Stimulated activated CD8-positive, alpha-beta memory T cell treated with anti-CD3 and anti-CD28 coated beads, Interleukin-2, amount 100 ng/mL, for 48 hours (primary cell): ENCODE measurements at regions not wholly inside any gene's neighbourhood (a gene's known extent, or its start where the extent isn't known, plus 50 kb on each side); places are given as distances from the start of the nearest gene placed in this dataset.

Experiments
- DNase-seq, 2 donors: peaks; one replicate each; pipeline ENCODE4 v3.0.0-alpha.2; 2020; ENCODE audit warnings: low read depth in 2 of 2

DNA sequence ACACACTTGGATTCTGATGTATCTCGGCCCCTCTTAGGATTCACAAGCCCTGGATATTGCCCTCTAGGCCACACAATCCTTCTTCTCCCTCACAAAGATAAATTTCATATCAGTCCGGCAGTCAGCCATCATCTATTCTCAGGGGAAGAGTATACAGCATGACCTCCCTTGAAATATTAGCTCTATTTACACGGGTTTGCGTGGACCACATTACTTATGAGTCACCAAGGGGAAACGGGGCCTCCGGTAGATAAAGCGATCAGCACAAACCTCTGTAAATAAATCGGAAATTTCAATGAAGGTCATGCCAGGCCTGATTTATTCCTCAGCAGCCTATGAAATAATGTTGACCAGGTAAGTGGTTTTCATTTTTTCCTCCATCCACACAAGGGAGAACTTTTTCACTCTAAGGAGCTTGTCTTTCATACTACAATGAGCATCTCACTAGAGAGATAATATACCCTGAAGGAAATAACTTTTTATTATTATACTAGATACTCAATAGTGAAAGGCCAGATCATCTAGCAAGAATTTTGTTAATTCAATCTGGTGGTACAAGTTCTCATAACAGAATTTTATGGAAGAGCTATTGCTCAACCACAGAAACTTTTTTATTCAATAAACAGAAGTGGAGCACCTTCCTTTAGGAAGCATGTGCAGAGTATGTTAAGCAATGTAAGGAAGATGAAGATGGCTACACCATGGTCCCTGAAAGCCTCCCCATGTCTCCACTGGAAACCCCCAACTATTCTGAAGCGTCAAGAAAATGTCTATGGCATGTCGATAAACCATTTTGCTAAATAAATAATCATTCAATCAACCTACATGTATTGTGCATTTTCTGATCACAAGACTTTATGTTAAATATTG is 125.2 kb upstream of the PIK3C3 start:
- DNase-seq: no peak

DNA sequence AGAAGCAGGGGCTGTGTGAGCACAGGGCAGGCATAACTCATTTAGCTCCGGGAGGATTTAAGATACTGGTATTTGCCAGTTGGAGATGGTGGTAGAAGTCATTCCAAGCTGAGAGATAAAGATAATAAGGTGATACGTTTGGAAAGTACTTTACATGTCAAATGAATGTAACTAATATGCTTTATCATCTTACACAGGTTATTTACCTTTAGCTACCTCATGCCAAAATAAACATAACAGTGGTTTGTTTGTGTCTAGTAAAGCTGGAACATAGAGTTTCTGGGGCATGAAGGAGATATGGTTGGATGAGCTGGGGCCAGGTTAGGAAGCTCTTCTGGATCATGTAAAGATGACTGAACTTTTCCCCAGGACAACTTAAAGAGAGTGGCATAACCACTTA is 126.9 kb upstream of the PIK3C3 start:
- no peak for DNase-seq

- DNase-seq: no peak
Measured at GRCh38 chr18:41820784-41821183, 134.2 kb upstream of the PIK3C3 start.

DNA sequence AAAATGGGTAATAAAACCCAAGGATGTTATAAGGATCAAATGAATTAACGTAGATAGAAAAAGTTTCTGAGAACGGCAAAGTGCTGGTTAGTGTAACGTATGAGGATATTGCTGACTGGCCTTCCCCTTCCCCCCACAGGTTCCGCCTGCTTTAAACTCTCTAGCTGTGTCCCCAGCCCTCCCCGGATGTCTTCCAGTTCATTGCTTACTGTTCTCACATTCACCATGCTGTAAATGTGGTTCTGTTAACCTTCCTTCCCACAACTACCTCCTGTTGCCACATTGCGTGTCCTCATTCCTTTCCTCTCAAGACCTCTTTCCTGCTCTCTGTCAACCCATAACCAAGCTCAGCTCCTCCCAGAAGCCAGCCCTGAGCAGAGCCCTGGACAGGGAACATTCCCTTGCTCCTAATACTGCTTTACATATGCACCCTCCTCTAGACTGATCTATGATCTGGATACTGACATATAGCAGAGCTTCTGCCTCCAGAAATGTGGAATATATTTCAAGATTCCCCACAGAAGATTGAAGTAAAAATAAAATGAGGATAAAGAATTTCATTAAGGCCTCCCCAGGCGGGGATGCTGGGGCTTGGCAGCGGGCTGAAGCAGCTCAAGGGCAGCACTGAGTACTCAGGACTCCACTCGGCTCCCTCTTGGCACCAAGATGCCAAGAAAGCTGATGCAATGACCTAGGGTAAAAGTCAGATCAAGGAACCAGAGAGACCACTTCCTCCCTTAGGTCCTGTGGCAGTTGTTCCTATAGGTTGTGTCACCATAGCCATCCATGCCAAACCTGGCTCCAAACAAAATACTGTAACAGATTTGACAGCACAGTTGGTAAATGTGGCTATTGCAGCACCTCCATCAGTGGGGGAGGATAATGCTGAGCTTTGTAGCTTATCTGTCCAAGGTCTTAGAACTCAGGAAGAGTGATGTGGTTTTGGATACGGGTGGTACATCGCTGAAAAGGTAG is 136.4 kb upstream of the PIK3C3 start:
- DNase-seq: no peak

GRCh38 chr18:41814651-41815050 is 140.4 kb upstream of the PIK3C3 start:
- DNase-seq: no peak

- DNase-seq: no peak
Measured at GRCh38 chr18:41809652-41810051, 145.4 kb upstream of the PIK3C3 start.

DNA sequence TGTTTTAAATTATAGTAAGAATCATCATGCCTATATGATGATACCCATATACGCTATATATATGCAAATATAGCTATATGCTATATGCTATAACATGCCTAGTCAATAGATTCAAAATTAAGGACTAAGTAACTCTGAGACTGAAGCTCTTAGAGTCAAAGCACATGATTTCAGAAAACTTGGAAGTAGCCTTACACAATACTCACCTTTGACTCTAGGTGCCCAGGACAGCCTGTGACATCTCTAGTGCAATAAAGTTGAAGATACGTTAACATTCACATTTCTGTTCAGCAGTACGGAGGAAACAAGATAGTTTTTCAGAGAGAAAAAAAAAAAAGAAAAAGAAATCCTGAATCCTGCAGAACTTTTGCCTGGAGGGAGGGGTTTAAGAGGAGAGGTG is 149.7 kb upstream of the PIK3C3 start:
- DNase-seq: no peak

GRCh38 chr18:41798879-41799278 is 156.2 kb upstream of the PIK3C3 start:
- no peak for DNase-seq

GRCh38 chr18:41790687-41791086 is 164.3 kb upstream of the PIK3C3 start:
- DNase-seq: no peak

- no peak for DNase-seq
Measured at GRCh38 chr18:41789001-41789400, 166.0 kb upstream of the PIK3C3 start.

- no peak for DNase-seq
Measured at GRCh38 chr18:41783879-41784278, 171.2 kb upstream of the PIK3C3 start.

- no peak for DNase-seq
Measured at GRCh38 chr18:41783065-41783818, 171.8 kb upstream of the PIK3C3 start.

DNA sequence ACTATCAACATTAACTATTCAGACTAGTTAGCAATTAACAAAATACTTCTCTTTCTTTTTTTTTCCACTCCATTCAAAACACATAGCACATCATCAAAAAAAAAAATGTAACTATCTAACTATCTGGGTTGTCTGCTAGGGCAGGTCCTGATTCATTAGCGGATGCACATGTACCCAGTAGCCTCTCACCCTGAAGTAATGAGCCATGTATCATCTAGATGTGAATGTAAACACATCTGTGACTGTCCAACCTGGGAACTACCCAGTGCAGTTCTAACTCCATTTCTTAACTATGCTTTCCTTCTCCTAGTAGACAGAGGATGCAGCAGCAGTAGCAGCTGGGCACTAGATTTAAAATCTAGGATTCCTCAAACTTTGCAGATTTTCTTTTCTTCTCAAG is 183.1 kb upstream of the PIK3C3 start:
- DNase-seq: no peak

GRCh38 chr18:41769265-41769664 is 185.8 kb upstream of the PIK3C3 start:
- no peak for DNase-seq

DNA sequence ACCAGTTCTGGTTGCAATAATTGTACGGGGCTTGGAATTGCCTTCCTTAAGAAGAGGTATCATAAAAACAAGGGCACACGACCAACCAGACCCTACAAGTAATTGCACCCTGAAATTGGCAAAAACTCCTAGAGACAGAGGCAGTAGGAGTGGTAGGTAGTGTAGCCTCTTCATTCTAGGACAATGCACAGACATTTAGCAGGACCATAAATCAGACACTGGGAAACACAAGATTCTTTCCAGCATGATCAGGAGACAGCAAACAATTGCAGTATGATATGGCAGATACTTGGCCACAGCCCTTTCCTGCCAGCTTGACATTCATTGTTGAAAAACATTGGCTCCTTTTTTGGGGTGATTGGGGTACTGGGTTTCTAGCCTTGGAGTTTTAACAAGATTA is 186.6 kb upstream of the PIK3C3 start:
- DNase-seq: no peak

- no peak for DNase-seq
Measured at GRCh38 chr18:41767960-41768359, 187.1 kb upstream of the PIK3C3 start.

DNA sequence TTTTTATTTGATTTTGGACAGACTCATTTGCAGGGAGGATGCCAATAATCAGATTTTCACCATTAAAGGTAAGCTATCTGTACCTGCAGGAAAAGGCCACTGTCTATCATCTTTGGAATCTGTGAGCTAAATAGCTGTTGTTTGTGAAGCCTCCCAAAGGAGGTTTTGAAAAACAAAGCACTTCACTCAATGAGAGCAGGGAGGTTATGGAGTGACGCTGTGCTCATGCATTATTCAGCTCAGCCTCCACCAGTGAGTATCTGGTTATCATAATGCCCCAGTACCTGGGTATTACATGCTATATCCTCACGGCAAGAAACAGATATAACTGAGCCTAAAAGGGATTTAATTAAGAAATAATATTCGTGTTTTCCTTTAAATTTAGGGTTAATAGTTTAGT is 189.6 kb upstream of the PIK3C3 start:
- no peak for DNase-seq

GRCh38 chr18:41763361-41763760 is 191.7 kb upstream of the PIK3C3 start:
- DNase-seq: no peak

DNA sequence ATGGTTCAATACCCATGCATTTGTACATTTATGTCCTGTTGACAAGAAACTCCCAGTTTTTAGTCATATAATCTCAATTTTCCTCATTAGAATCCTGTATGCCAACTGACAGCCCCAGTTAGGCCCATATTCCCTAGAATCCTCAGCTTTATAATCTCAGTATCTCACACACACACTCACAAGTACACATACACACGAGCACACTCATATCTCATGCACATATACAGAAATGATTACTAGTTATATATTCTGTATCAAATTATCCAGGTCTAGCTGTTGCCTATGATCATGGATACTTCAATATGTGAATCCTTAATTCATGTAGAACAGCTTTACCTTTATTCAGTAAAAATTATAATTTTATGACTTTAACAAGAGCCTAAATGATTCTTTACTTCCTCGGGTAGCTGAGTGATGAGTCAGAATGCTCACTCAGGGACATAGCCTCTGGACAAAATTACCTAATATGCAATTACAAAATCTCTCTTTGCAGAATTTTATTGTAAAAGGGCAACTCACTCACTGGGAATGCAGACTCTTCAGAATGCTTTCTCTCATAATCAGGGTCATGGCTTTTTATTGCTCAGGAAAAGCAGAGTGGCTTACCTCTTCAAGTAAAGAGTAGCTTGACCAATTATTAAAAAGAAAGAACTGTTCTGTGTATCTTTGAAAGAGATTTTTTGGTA is 193.6 kb upstream of the PIK3C3 start:
- no peak for DNase-seq

DNA sequence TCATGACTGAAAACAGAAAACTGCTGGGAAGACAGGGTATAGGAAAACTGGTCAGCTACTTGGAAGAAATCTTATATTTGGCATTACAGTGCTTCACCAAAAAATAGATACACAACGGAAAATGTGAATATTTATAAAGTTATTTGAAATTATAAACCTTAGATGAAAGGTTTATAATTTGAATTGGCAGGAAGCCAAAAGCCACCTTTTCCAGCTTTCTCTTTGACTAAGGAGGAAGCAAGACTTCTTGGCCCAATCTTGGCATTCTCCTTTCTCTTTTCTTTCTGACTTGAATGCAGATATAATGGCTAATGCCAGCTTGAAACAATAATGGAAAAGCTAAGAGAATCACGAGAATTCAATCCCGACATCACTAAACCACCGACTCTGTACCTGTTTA is 196.5 kb upstream of the PIK3C3 start:
- no peak for DNase-seq

DNA sequence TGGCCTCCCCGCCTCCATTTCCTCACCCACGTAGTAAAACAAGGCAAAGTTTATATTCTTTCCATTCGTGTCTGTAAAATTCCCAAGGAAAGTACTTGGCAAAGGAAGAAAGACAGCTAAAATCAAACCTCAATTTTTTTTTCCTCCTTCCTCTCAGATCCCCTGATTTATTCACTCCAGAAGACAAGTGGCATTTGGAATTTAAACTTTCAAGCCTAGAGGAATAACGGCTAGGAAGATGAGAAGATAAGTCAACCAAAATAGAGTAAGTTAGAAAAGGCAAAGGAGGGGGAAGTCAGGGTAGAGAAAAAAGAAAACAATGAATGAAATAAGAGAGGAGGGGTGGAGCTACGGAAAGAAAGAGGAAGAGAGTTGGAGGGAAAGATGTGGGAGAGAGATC is 198.9 kb upstream of the PIK3C3 start:
- DNase-seq: no peak
